Breast epithelium (tissue), 4 donors: ENCODE measurements at regions not wholly inside any gene's neighbourhood (a gene's known extent, or its start where the extent isn't known, plus 50 kb on each side); places are given as distances from the start of the nearest gene placed in this dataset.

Experiments used
- DNase-seq, 2 donors: peaks; one replicate each; pipeline ENCODE4 v3.0.0-alpha.2; 2019; ENCODE audit warnings: low spot score in 2 of 2
- H3K27ac ChIP-seq, 2 donors: fragments of 200-600 bp; sonication (generic) in 1 of 2; one replicate each; pipeline ENCODE4 v1.5.1; 2016 to 2019; ENCODE audit warnings: mild to moderate bottlenecking in 1 of 2
- H3K27me3 ChIP-seq, 2 donors: fragments of 200-600 bp; sonication (generic) in 1 of 2; one replicate each; pipeline versions ENCODE4 v1.5.1 to v1.6.0; 2017 to 2019; ENCODE audit warnings: control low read depth in 1 of 2, mild to moderate bottlenecking in 1 of 2
- H3K36me3 ChIP-seq: fragments of 200-600 bp; one replicate; pipeline ENCODE4 v1.5.1; 2019
- H3K4me1 ChIP-seq, 2 donors: fragments of 200-600 bp; sonication (generic); one replicate each; pipeline ENCODE4 v1.5.1; 2016 to 2019; ENCODE audit warnings: control low read depth in 1 of 2
- H3K4me3 ChIP-seq, 3 donors: fragments of 200-600 bp; sonication (generic); 1 replicate in 2 of 3; 2 replicates in 1 of 3; pipeline ENCODE4 v1.5.1; 2016 to 2019; ENCODE audit warnings: mild to moderate bottlenecking in 3 of 3, moderate library complexity in 2 of 3
- H3K9me3 ChIP-seq, 2 donors: fragments of 200-600 bp; sonication (generic) in 1 of 2; one replicate each; pipeline ENCODE4 v1.5.1; 2016 to 2019; ENCODE audit warnings: control low read depth in 1 of 2
- CTCF ChIP-seq, 3 donors: fragments of 450-650 bp; IDR thresholded peaks; one replicate each; pipeline ENCODE4 v1.5.1; 2016 to 2017; ENCODE audit warnings: antibody characterized with exemption in 3 of 3, mild to moderate bottlenecking in 3 of 3, moderate library complexity in 3 of 3
- POLR2A ChIP-seq: fragments of 450-650 bp; IDR thresholded peaks from one replicate; pipeline ENCODE4 v1.6.1; 2016; ENCODE audit warnings: antibody characterized with exemption, mild to moderate bottlenecking, moderate library complexity
- POLR2AphosphoS5 ChIP-seq, 3 donors: sonication (generic); formaldehyde crosslinking; IDR thresholded peaks; one replicate each; pipeline ENCODE4 v1.6.1; 2017; ENCODE audit warnings: antibody characterized with exemption in 3 of 3
- intact Hi-C: fragments of 100-400 bp; cut with DNase I; formaldehyde crosslinking; loops from one replicate; pipeline ENCODE4 v1.15.1; 2023; ENCODE audit warnings: low total_unique reads

GRCh38 chr15:37289109-37289765 is 188.9 kb upstream of the MEIS2 start:
- TF ChIP-seq CTCF (IDR thresholded peaks at IDR 0.05): no peak
- no peak for TF ChIP-seq POLR2AphosphoS5 (IDR thresholded peaks at IDR 0.05)
- TF ChIP-seq POLR2A: no peak
- H3K9me3 ChIP-seq: no peaks in the 10 kb centered on the region
- no peaks in the 10 kb centered on the region for H3K27me3 ChIP-seq
- no peaks in the 10 kb centered on the region for H3K4me1 ChIP-seq
- H3K4me3 ChIP-seq: no peak overlapping the region
- intact Hi-C loops: no loop called here
- H3K27ac ChIP-seq: no peak overlapping the region
- no peaks in the 10 kb centered on the region for H3K36me3 ChIP-seq
- no peak for DNase-seq

- Histone ChIP-seq H3K9me3 (no peaks in the 10 kb centered on the region), H3K4me1 (no peaks in the 10 kb centered on the region), H3K27me3 (no peaks in the 10 kb centered on the region), H3K27ac (no peak overlapping the region), H3K36me3 (no peaks in the 10 kb centered on the region), H3K4me3 (no peak overlapping the region)
- DNase-seq: no peak
- TF ChIP-seq CTCF (IDR thresholded peaks at IDR 0.05) (no peak), POLR2A (no peak)
- intact Hi-C loops: no loop called here
Observed at GRCh38 chr15:37291920-37292319, 191.6 kb upstream of the MEIS2 start.

GRCh38 chr15:37298271-37298670 is 197.9 kb upstream of the MEIS2 start:
- no peak for DNase-seq
- Histone ChIP-seq H3K9me3 (no peaks in the 10 kb centered on the region), H3K4me1 (no peaks in the 10 kb centered on the region), H3K4me3 (no peak overlapping the region), H3K27ac (no peak overlapping the region), H3K27me3 (no peaks in the 10 kb centered on the region), H3K36me3 (no peaks in the 10 kb centered on the region)
- TF ChIP-seq POLR2A (no peak), POLR2AphosphoS5 (IDR thresholded peaks at IDR 0.05) (no peak), CTCF (IDR thresholded peaks at IDR 0.05) (no peak)
- intact Hi-C loops: no loop called here

GRCh38 chr15:37339437-37339836 is 239.1 kb upstream of the MEIS2 start:
- no peaks in the 10 kb centered on the region for H3K36me3 ChIP-seq
- DNase-seq: no peak
- H3K4me1 ChIP-seq: no peaks in the 10 kb centered on the region
- no peak overlapping the region for H3K27ac ChIP-seq
- H3K27me3 ChIP-seq: no peaks in the 10 kb centered on the region
- no peak overlapping the region for H3K4me3 ChIP-seq
- intact Hi-C loops: no loop called here
- H3K9me3 ChIP-seq: no peaks in the 10 kb centered on the region
- TF ChIP-seq CTCF (IDR thresholded peaks at IDR 0.05): no peak
- no peak for TF ChIP-seq POLR2AphosphoS5 (IDR thresholded peaks at IDR 0.05)
- TF ChIP-seq POLR2A: no peak

- Histone ChIP-seq H3K27me3 (no peaks in the 10 kb centered on the region), H3K4me3 (no peak overlapping the region), H3K36me3 (no peaks in the 10 kb centered on the region), H3K4me1 (no peaks in the 10 kb centered on the region), H3K27ac (no peak overlapping the region), H3K9me3 (no peaks in the 10 kb centered on the region)
- DNase-seq: no peak
- TF ChIP-seq CTCF (IDR thresholded peaks at IDR 0.05): no peak
- intact Hi-C loops: no loop called here
Observed at GRCh38 chr15:37339856-37340255, 239.5 kb upstream of the MEIS2 start.
